SU-DHL-6 (cell line): ENCODE measurements at regions not wholly inside any gene's neighbourhood (a gene's known extent, or its start where the extent isn't known, plus 50 kb on each side); places are given as distances from the start of the nearest gene placed in this dataset.

ENCODE experiments used
- CTCF ChIP-seq: fragments of 200-600 bp; sonication (generic); IDR thresholded peaks from one replicate; pipeline ENCODE4 v1.5.1; 2017; ENCODE audit warnings: antibody characterized with exemption, mild to moderate bottlenecking, low read length, moderate library complexity; ENCODE audit not compliant: insufficient read depth, poor library complexity, severe bottlenecking
- EZH2phosphoT487 ChIP-seq: fragments of 200-600 bp; sonication (generic), shearing (Covaris generic); conservative IDR thresholded peaks from 2 replicates; pipeline ENCODE4 v1.6.1; 2018; ENCODE audit warnings: mild to moderate bottlenecking, antibody characterized with exemption, low read length, moderate library complexity, mixed read lengths

- TF ChIP-seq EZH2phosphoT487 = no peak
- TF ChIP-seq CTCF = no peak
Observed at GRCh38 chr4:16353165-16353564, 126.9 kb upstream of the TAPT1 start.
